Neutrophil (primary cell): ENCODE measurements at regions not wholly inside any gene's neighbourhood (a gene's known extent, or its start where the extent isn't known, plus 50 kb on each side); places are given as distances from the start of the nearest gene placed in this dataset.

Experiments used
- H3K27ac ChIP-seq: fragments of 200-600 bp; sonication (generic); 2 replicates; pipeline ENCODE4 v1.5.1; 2016; ENCODE audit warnings: mild to moderate bottlenecking, moderate library complexity
- H3K27me3 ChIP-seq: fragments of 200-600 bp; sonication (generic); 2 replicates; pipeline ENCODE4 v1.6.0; 2016; ENCODE audit warnings: mild to moderate bottlenecking
- H3K36me3 ChIP-seq: fragments of 200-600 bp; sonication (generic); 2 replicates; pipeline ENCODE4 v1.5.1; 2017
- H3K4me1 ChIP-seq, 2 experiments: fragments of 200-600 bp in 1 of 2; sonication (generic) in 1 of 2; 1 replicate in 1 of 2; 2 replicates in 1 of 2; pipeline versions ENCODE4 v1.5.1 to v1.6.1; 2013 to 2016; ENCODE audit warnings: low read depth in 1 of 2, low read length in 1 of 2, mild to moderate bottlenecking in 1 of 2, moderate library complexity in 1 of 2; ENCODE audit not compliant: control insufficient read depth in 1 of 2, insufficient read depth in 1 of 2
- H3K4me3 ChIP-seq, 2 experiments: fragments of 200-600 bp in 1 of 2; sonication (generic) in 1 of 2; 1 replicate in 1 of 2; 2 replicates in 1 of 2; pipeline ENCODE4 v1.5.1; 2013 to 2016; ENCODE audit warnings: low read depth in 1 of 2, low read length in 1 of 2, mild to moderate bottlenecking in 1 of 2, moderate library complexity in 1 of 2
- H3K9me3 ChIP-seq: fragments of 200-600 bp; sonication (generic); 2 replicates; pipeline ENCODE4 v1.5.1; 2016
- CTCF ChIP-seq: fragments of 200-600 bp; sonication (generic); IDR thresholded peaks from 2 replicates; pipeline ENCODE4 v1.5.1; 2016; ENCODE audit warnings: antibody characterized with exemption

DNA sequence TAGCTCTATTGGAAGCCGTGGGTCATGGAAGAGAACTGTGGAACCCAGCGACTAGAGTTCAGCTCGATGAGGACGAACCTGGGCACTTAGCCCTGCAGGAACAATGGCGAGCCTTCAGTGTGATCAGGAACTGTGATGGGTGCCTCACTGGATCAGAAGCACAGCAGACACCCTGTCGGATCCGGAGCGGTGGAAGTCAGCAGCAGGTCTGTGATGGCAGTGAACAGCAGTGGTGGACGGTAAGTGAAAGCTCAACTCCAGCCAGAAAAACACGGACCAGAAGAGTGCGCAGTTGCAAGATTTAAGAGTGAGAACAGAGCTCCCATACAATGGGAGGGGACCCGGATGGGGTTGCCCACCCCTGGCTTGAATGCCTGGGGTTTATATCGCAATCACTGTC lies 282.2 kb downstream of the NSUN3 start:
- Histone ChIP-seq H3K9me3 (no peaks in the 10 kb centered on the region), H3K4me1 (no peaks in the 10 kb centered on the region), H3K27me3 (no peaks in the 10 kb centered on the region), H3K36me3 (no peaks in the 10 kb centered on the region), H3K4me3 (no peak overlapping the region), H3K27ac (no peak overlapping the region)
- TF ChIP-seq CTCF = no peak

GRCh38 chr3:94349310-94349878 lies 286.5 kb downstream of the NSUN3 start:
- Histone ChIP-seq H3K36me3 (no peaks in the 10 kb centered on the region), H3K4me3 (no peak overlapping the region), H3K4me1 (no peaks in the 10 kb centered on the region), H3K9me3 (no peaks in the 10 kb centered on the region), H3K27me3 (no peaks in the 10 kb centered on the region), H3K27ac (no peak overlapping the region)
- TF ChIP-seq CTCF = no peak

DNA sequence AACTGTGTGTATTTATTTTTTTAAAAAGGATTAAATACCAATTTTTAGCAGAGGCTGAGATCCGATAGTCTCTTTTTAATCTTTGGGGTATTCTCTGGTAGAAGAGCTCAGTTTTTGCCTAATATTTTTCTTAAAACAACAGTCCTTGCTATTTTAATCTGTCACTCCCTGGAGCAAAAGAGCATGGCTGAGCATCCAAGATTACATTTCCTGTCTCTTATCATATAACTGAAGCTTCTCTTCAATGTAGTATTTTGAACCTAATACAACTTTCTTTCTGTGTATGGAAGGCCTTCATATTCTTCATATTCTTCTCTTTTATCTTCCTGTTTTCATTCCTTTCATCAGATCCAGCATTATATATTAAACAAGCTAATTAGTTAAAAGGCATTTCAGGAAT lies 293.7 kb downstream of the NSUN3 start:
- H3K27me3 ChIP-seq = no peaks in the 10 kb centered on the region
- no peak for TF ChIP-seq CTCF

GRCh38 chr3:94359996-94360395 lies 297.1 kb downstream of the NSUN3 start:
- H3K27ac ChIP-seq = no peak overlapping the region
- no peaks in the 10 kb centered on the region for H3K36me3 ChIP-seq
- no peaks in the 10 kb centered on the region for H3K27me3 ChIP-seq
- no peaks in the 10 kb centered on the region for H3K9me3 ChIP-seq
- H3K4me1 ChIP-seq = no peaks in the 10 kb centered on the region
- no peak for TF ChIP-seq CTCF
- no peak overlapping the region for H3K4me3 ChIP-seq

More for the DNA sequence above, 293.7 kb downstream of the NSUN3 start:
- Histone ChIP-seq H3K4me3 (no peak overlapping the region), H3K4me1 (no peaks in the 10 kb centered on the region), H3K36me3 (no peaks in the 10 kb centered on the region), H3K27ac (no peak overlapping the region), H3K9me3 (no peaks in the 10 kb centered on the region)

- Histone ChIP-seq H3K4me1 (no peaks in the 10 kb centered on the region), H3K27ac (no peak overlapping the region), H3K27me3 (no peaks in the 10 kb centered on the region), H3K9me3 (no peaks in the 10 kb centered on the region), H3K36me3 (no peaks in the 10 kb centered on the region), H3K4me3 (no peak overlapping the region)
- no peak for TF ChIP-seq CTCF
These were observed 298.1 kb downstream of the NSUN3 start for GRCh38 chr3:94360987-94361386.

DNA sequence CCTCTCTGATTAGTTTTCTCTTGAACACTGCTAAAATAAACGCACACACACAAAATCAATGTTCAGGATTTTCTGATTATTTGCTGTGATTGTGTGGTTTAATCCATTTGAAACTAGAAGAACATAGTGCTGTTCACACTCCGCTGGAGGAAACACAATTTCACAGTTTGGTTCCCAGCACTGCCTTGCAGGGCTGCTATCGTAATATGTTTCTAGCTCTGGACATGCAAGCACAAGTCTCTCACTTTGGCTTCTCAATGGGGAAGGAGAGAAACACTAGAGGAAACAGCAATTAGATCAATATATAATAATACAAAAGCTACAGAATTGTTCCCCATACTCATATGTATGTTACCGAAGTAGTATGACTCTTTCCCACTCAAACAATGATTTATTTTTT lies 299.5 kb downstream of the NSUN3 start:
- no peak overlapping the region for H3K4me3 ChIP-seq
- no peak overlapping the region for H3K27ac ChIP-seq
- H3K36me3 ChIP-seq = no peaks in the 10 kb centered on the region
- no peaks in the 10 kb centered on the region for H3K4me1 ChIP-seq
- H3K9me3 ChIP-seq = no peaks in the 10 kb centered on the region
- TF ChIP-seq CTCF = no peak
- no peaks in the 10 kb centered on the region for H3K27me3 ChIP-seq
